ENCODE measurements at regions not wholly inside any gene's neighbourhood (a gene's known extent, or its start where the extent isn't known, plus 50 kb on each side); places are given as distances from the start of the nearest gene placed in this dataset.

DNA sequence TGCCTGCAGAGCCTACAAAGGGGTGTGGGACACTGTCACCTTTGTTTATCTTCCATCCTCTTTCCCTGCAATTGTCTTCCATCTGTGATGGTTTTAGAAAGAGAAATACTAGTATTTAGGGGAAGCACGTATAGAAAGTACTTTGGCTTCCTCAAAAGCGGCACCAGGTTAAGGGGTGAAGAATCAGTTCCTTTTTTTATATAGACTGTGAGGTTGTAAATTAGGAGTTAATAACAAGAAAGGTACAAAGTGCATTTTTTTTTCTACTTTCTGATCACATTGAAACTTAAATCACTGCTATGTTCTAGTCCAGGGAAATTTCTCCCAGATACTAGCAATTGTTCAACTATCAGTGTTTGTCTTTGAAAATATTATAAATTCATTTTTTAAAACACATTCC is 219.3 kb downstream of the CEMIP2 start (continued):
- TF ChIP-seq, protein P1, sequence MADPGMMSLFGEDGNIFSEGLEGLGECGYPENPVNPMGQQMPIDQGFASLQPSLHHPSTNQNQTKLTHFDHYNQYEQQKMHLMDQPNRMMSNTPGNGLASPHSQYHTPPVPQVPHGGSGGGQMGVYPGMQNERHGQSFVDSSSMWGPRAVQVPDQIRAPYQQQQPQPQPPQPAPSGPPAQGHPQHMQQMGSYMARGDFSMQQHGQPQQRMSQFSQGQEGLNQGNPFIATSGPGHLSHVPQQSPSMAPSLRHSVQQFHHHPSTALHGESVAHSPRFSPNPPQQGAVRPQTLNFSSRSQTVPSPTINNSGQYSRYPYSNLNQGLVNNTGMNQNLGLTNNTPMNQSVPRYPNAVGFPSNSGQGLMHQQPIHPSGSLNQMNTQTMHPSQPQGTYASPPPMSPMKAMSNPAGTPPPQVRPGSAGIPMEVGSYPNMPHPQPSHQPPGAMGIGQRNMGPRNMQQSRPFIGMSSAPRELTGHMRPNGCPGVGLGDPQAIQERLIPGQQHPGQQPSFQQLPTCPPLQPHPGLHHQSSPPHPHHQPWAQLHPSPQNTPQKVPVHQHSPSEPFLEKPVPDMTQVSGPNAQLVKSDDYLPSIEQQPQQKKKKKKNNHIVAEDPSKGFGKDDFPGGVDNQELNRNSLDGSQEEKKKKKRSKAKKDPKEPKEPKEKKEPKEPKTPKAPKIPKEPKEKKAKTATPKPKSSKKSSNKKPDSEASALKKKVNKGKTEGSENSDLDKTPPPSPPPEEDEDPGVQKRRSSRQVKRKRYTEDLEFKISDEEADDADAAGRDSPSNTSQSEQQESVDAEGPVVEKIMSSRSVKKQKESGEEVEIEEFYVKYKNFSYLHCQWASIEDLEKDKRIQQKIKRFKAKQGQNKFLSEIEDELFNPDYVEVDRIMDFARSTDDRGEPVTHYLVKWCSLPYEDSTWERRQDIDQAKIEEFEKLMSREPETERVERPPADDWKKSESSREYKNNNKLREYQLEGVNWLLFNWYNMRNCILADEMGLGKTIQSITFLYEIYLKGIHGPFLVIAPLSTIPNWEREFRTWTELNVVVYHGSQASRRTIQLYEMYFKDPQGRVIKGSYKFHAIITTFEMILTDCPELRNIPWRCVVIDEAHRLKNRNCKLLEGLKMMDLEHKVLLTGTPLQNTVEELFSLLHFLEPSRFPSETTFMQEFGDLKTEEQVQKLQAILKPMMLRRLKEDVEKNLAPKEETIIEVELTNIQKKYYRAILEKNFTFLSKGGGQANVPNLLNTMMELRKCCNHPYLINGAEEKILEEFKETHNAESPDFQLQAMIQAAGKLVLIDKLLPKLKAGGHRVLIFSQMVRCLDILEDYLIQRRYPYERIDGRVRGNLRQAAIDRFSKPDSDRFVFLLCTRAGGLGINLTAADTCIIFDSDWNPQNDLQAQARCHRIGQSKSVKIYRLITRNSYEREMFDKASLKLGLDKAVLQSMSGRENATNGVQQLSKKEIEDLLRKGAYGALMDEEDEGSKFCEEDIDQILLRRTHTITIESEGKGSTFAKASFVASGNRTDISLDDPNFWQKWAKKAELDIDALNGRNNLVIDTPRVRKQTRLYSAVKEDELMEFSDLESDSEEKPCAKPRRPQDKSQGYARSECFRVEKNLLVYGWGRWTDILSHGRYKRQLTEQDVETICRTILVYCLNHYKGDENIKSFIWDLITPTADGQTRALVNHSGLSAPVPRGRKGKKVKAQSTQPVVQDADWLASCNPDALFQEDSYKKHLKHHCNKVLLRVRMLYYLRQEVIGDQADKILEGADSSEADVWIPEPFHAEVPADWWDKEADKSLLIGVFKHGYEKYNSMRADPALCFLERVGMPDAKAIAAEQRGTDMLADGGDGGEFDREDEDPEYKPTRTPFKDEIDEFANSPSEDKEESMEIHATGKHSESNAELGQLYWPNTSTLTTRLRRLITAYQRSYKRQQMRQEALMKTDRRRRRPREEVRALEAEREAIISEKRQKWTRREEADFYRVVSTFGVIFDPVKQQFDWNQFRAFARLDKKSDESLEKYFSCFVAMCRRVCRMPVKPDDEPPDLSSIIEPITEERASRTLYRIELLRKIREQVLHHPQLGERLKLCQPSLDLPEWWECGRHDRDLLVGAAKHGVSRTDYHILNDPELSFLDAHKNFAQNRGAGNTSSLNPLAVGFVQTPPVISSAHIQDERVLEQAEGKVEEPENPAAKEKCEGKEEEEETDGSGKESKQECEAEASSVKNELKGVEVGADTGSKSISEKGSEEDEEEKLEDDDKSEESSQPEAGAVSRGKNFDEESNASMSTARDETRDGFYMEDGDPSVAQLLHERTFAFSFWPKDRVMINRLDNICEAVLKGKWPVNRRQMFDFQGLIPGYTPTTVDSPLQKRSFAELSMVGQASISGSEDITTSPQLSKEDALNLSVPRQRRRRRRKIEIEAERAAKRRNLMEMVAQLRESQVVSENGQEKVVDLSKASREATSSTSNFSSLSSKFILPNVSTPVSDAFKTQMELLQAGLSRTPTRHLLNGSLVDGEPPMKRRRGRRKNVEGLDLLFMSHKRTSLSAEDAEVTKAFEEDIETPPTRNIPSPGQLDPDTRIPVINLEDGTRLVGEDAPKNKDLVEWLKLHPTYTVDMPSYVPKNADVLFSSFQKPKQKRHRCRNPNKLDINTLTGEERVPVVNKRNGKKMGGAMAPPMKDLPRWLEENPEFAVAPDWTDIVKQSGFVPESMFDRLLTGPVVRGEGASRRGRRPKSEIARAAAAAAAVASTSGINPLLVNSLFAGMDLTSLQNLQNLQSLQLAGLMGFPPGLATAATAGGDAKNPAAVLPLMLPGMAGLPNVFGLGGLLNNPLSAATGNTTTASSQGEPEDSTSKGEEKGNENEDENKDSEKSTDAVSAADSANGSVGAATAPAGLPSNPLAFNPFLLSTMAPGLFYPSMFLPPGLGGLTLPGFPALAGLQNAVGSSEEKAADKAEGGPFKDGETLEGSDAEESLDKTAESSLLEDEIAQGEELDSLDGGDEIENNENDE (IDR thresholded peaks at IDR 0.05; ENCODE audit: insufficient replicate concordance, low read length) = no peak
- no peak for TF ChIP-seq RNF2 (IDR thresholded peaks at IDR 0.05; ENCODE audit: borderline replicate concordance, low read depth, low read length, missing control alignments, poor library complexity, severe bottlenecking)
- TF ChIP-seq SIRT6 (IDR thresholded peaks at IDR 0.05; ENCODE audit: low read length) = no peak
- no peak for TF ChIP-seq SP1 (IDR thresholded peaks at IDR 0.05; ENCODE audit: low read depth, low read length)
- TF ChIP-seq CHD2 (IDR thresholded peaks at IDR 0.05; ENCODE audit: low read length) = no peak
- no peak for TF ChIP-seq SP4 (IDR thresholded peaks at IDR 0.05; ENCODE audit: low read length)
- TF ChIP-seq EZH2 (IDR thresholded peaks at IDR 0.05; ENCODE audit: low read depth, low read length, severe bottlenecking) = no peak
- TF ChIP-seq ASH2L (IDR thresholded peaks at IDR 0.05; ENCODE audit: low read length) = no peak
- no peak for TF ChIP-seq POU5F1 (IDR thresholded peaks at IDR 0.05; ENCODE audit: low read depth, low read length)
- TF ChIP-seq CHD1 (IDR thresholded peaks at IDR 0.05; ENCODE audit: low read depth, low read length) = no peak
